K562 (cell line): ENCODE measurements at regions not wholly inside any gene's neighbourhood (a gene's known extent, or its start where the extent isn't known, plus 50 kb on each side); places are given as distances from the start of the nearest gene placed in this dataset.

ENCODE experiments used
- EP300 ChIP-seq: IDR thresholded peaks from 2 replicates; pipeline ENCODE4 v1.6.1; 2012; ENCODE audit warnings: low read length, improper control_type of control experiment
- TF ChIP-seq, protein P1 (sequence below): fragments of 200-800 bp; sonication (Bioruptor generic); IDR thresholded peaks from 2 replicates; pipeline ENCODE4 v1.6.1; 2016; ENCODE audit warnings: missing genetic modification characterization, missing compliant biosample characterization
- TF ChIP-seq, protein P2 (sequence below), 3 experiments: IDR thresholded peaks in 2 of 3; conservative IDR thresholded peaks in 1 of 3; 2 replicates each; pipeline ENCODE4 v1.5.1; 2011 to 2012; ENCODE audit warnings: low read length in 3 of 3, mild to moderate bottlenecking in 3 of 3, control low read depth in 2 of 3, improper control_type of control experiment in 1 of 3, inconsistent platforms in 1 of 3, low read depth in 1 of 3, mixed read lengths in 1 of 3, moderate library complexity in 1 of 3; ENCODE audit not compliant: insufficient read depth in 2 of 3

- TF ChIP-seq, protein P1, sequence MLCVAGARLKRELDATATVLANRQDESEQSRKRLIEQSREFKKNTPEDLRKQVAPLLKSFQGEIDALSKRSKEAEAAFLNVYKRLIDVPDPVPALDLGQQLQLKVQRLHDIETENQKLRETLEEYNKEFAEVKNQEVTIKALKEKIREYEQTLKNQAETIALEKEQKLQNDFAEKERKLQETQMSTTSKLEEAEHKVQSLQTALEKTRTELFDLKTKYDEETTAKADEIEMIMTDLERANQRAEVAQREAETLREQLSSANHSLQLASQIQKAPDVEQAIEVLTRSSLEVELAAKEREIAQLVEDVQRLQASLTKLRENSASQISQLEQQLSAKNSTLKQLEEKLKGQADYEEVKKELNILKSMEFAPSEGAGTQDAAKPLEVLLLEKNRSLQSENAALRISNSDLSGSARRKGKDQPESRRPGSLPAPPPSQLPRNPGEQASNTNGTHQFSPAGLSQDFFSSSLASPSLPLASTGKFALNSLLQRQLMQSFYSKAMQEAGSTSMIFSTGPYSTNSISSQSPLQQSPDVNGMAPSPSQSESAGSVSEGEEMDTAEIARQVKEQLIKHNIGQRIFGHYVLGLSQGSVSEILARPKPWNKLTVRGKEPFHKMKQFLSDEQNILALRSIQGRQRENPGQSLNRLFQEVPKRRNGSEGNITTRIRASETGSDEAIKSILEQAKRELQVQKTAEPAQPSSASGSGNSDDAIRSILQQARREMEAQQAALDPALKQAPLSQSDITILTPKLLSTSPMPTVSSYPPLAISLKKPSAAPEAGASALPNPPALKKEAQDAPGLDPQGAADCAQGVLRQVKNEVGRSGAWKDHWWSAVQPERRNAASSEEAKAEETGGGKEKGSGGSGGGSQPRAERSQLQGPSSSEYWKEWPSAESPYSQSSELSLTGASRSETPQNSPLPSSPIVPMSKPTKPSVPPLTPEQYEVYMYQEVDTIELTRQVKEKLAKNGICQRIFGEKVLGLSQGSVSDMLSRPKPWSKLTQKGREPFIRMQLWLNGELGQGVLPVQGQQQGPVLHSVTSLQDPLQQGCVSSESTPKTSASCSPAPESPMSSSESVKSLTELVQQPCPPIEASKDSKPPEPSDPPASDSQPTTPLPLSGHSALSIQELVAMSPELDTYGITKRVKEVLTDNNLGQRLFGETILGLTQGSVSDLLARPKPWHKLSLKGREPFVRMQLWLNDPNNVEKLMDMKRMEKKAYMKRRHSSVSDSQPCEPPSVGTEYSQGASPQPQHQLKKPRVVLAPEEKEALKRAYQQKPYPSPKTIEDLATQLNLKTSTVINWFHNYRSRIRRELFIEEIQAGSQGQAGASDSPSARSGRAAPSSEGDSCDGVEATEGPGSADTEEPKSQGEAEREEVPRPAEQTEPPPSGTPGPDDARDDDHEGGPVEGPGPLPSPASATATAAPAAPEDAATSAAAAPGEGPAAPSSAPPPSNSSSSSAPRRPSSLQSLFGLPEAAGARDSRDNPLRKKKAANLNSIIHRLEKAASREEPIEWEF (CRISPR knock-in tag), result no peak
- TF ChIP-seq, protein P2, sequence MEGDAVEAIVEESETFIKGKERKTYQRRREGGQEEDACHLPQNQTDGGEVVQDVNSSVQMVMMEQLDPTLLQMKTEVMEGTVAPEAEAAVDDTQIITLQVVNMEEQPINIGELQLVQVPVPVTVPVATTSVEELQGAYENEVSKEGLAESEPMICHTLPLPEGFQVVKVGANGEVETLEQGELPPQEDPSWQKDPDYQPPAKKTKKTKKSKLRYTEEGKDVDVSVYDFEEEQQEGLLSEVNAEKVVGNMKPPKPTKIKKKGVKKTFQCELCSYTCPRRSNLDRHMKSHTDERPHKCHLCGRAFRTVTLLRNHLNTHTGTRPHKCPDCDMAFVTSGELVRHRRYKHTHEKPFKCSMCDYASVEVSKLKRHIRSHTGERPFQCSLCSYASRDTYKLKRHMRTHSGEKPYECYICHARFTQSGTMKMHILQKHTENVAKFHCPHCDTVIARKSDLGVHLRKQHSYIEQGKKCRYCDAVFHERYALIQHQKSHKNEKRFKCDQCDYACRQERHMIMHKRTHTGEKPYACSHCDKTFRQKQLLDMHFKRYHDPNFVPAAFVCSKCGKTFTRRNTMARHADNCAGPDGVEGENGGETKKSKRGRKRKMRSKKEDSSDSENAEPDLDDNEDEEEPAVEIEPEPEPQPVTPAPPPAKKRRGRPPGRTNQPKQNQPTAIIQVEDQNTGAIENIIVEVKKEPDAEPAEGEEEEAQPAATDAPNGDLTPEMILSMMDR (IDR thresholded peaks at IDR 0.05 in 2 of 3, conservative IDR thresholded peaks at IDR 0.05 in 1 of 3; ENCODE audit: insufficient read depth in 2 of 3, low read depth in 1 of 3, low read length in 3 of 3), result no peak
- no peak for TF ChIP-seq EP300
Measured at GRCh38 chr12:30859226-30859625, 67.3 kb upstream of the TSPAN11 start.
